B cell (primary cell): ENCODE measurements at regions not wholly inside any gene's neighbourhood (a gene's known extent, or its start where the extent isn't known, plus 50 kb on each side); places are given as distances from the start of the nearest gene placed in this dataset.
A peak's percentile ranks its signal among the peaks of the same experiment; 100 is the strongest.

Experiments used
- ATAC-seq: fragments of 200-7000 bp; cut with Tn5 transposase; one replicate; pipeline ENCODE4 v1.10.0; 2021; ENCODE audit warnings: low read depth, mild to moderate bottlenecking, moderate number of reproducible peaks, moderate library complexity
- CTCF ChIA-PET: fragments of 350-600 bp; sonication (Branson Sonifier 250); formaldehyde crosslinking; loops from one replicate; lab custom pipeline; 2021; ENCODE audit warnings: antibody characterized with exemption, inconsistent platforms; lab: Charles Lee
- POLR2A ChIA-PET: fragments of 350-600 bp; sonication (Branson Sonifier 250); formaldehyde crosslinking; loops from one replicate; lab custom pipeline; 2021; ENCODE audit warnings: antibody characterized with exemption; lab: Charles Lee
- DNase-seq: peaks from one replicate; pipeline ENCODE4 v3.0.0; 2013
- H2AFZ ChIP-seq: 2 replicates; pipeline ENCODE4 v1.6.1; 2012; ENCODE audit warnings: mild to moderate bottlenecking, low read depth, low read length; ENCODE audit not compliant: insufficient read depth, poor library complexity, severe bottlenecking
- H3K27ac ChIP-seq, 2 donors: 1 replicate in 1 of 2; 2 replicates in 1 of 2; pipeline ENCODE4 v1.5.1; 2012 to 2013; ENCODE audit warnings: low read length in 2 of 2, mild to moderate bottlenecking in 2 of 2, moderate library complexity in 1 of 2
- H3K27me3 ChIP-seq, 4 experiments: fragments of 200-600 bp in 1 of 4; sonication (generic) in 1 of 4; replicated peaks in 1 of 4; 1 replicate in 2 of 4; 2 replicates in 2 of 4; pipeline versions ENCODE4 v1.6.1 to v1.7.0; 2013 to 2016; ENCODE audit warnings: low read length in 3 of 4, mild to moderate bottlenecking in 2 of 4, mixed read lengths in 1 of 4, moderate library complexity in 1 of 4; ENCODE audit not compliant: insufficient read depth in 4 of 4, control insufficient read depth in 3 of 4; ENCODE audit errors: control extremely low read depth in 1 of 4
- H3K36me3 ChIP-seq, 2 experiments: replicated peaks in 1 of 2; 1 replicate in 1 of 2; 2 replicates in 1 of 2; pipeline versions ENCODE4 v1.6.1 to v1.7.1; 2013; ENCODE audit warnings: low read length in 1 of 2; ENCODE audit not compliant: insufficient read depth in 2 of 2, control insufficient read depth in 1 of 2; ENCODE audit errors: control extremely low read depth in 1 of 2, extremely low read depth in 1 of 2
- H3K4me1 ChIP-seq, 2 donors: fragments of 200-600 bp in 1 of 2; sonication (generic) in 1 of 2; 1 replicate in 1 of 2; 2 replicates in 1 of 2; pipeline versions ENCODE4 v1.5.1 to v1.6.1; 2013 to 2017; ENCODE audit warnings: low read length in 2 of 2; ENCODE audit not compliant: control insufficient read depth in 2 of 2, insufficient read depth in 2 of 2
- H3K4me2 ChIP-seq: replicated peaks from 2 replicates; pipeline ENCODE3; 2012; ENCODE audit warnings: mild to moderate bottlenecking, low read depth, low read length; ENCODE audit not compliant: poor library complexity, severe bottlenecking
- H3K4me3 ChIP-seq, 5 experiments: fragments of 200-600 bp in 1 of 5; sonication (generic) in 1 of 5; 1 replicate in 3 of 5; 2 replicates in 2 of 5; pipeline versions ENCODE4 v1.5.1 to v1.7.0; 2011 to 2016; ENCODE audit warnings: low read length in 4 of 5, mild to moderate bottlenecking in 4 of 5, low read depth in 2 of 5, control low read depth in 1 of 5, moderate library complexity in 1 of 5; ENCODE audit not compliant: insufficient read depth in 1 of 5; ENCODE audit errors: control extremely low read depth in 1 of 5, extremely low read depth in 1 of 5
- H3K79me2 ChIP-seq: fragments of 200-600 bp; sonication (generic); one replicate; pipeline ENCODE4 v1.6.0; 2016; ENCODE audit warnings: low read length; ENCODE audit not compliant: control insufficient read depth, insufficient read depth
- H3K9ac ChIP-seq: fragments of 200-600 bp; sonication (generic); 2 replicates; pipeline ENCODE4 v1.6.1; 2017; ENCODE audit warnings: mild to moderate bottlenecking, low read length, moderate library complexity
- H3K9me3 ChIP-seq, 3 donors: one replicate each; pipeline versions ENCODE4 v1.6.1 to v1.7.1; 2013; ENCODE audit warnings: low read length in 2 of 3; ENCODE audit not compliant: control insufficient read depth in 2 of 3, insufficient read depth in 1 of 3; ENCODE audit errors: control extremely low read depth in 1 of 3
- H4K20me1 ChIP-seq: 2 replicates; pipeline ENCODE4 v1.6.0; 2012; ENCODE audit warnings: mild to moderate bottlenecking, low read length; ENCODE audit not compliant: insufficient read depth, control insufficient read depth, poor library complexity, severe bottlenecking
- H3K27ac Mint-ChIP-seq: one replicate; pipeline ENCODE4 v1.8.0; 2021; ENCODE audit warnings: mixed read lengths
- H3K27me3 Mint-ChIP-seq: one replicate; pipeline ENCODE4 v1.8.0; 2021; ENCODE audit warnings: mixed read lengths
- H3K4me1 Mint-ChIP-seq: one replicate; pipeline ENCODE4 v1.8.0; 2021; ENCODE audit warnings: mixed read lengths
- H3K4me3 Mint-ChIP-seq: one replicate; pipeline ENCODE4 v1.8.0; 2021; ENCODE audit warnings: mixed read lengths
- H3K9me3 Mint-ChIP-seq: one replicate; pipeline ENCODE4 v1.8.0; 2022; ENCODE audit warnings: mixed read lengths; ENCODE audit not compliant: insufficient read depth
- CTCF ChIP-seq: fragments of 200-600 bp; IDR thresholded peaks from one replicate; pipeline ENCODE4 v1.8.0; 2022; ENCODE audit warnings: antibody characterized with exemption, mild to moderate bottlenecking
- EZH2 ChIP-seq: IDR thresholded peaks from 2 replicates; pipeline ENCODE4 v1.6.1; 2012; ENCODE audit warnings: borderline replicate concordance, low read depth, mild to moderate bottlenecking, moderate library complexity, low read length; ENCODE audit not compliant: insufficient read depth, poor library complexity, severe bottlenecking
- WGBS: methylation state at CpG from one replicate; pipeline ENCODE4 v1.1.5; 2013; ENCODE audit warnings: missing lambda C conversion rate; ENCODE audit not compliant: insufficient coverage; 5-methylcytosine and 5-hydroxymethylcytosine counted together
- intact Hi-C: fragments of 100-400 bp; cut with micrococcal nuclease; formaldehyde crosslinking; loops from one replicate; pipeline ENCODE4 v1.10.0; 2022

- intact Hi-C loops, result no loop called here
- peaks cover 95% of the 10 kb centered on the region for H3K4me1 Mint-ChIP-seq
- DNase-seq (no peak), ATAC-seq (no peak)
- peaks cover 5 to 47% of the 10 kb centered on the region in 2 experiments for H3K36me3 ChIP-seq
- H3K9me3 ChIP-seq, result no peaks in the 10 kb centered on the region
- H3K4me3 Mint-ChIP-seq, result peak overlapping the region; percentile 73
- no peaks in the 10 kb centered on the region for H3K27me3 Mint-ChIP-seq
- H3K9ac ChIP-seq, result no peak overlapping the region
- ChIA-PET CTCF (interaction anchor here (3.1 kb wide), 1 partner anchor 70 kb away, joined by 22 read pairs; no protein-coding TSS in a partner anchor), POLR2A (interaction anchor here (3.5 kb wide), 1 partner anchor 26 kb away, joined by 17 read pairs; no protein-coding TSS in a partner anchor)
- peak overlapping the region; percentile 75 for H3K4me2 ChIP-seq
- peaks cover 93 to 98% of the 10 kb centered on the region in 2 donors for H3K4me1 ChIP-seq
- peaks cover 96% of the 10 kb centered on the region for H3K79me2 ChIP-seq
- no peaks in the 10 kb centered on the region for H3K27me3 ChIP-seq
- no peak overlapping the region for H2AFZ ChIP-seq
- no peak overlapping the region for H3K4me3 ChIP-seq
- TF ChIP-seq CTCF (no peak), EZH2 (no peak)
- H3K27ac Mint-ChIP-seq, result peak overlapping the region; percentile 75
- no peaks in the 10 kb centered on the region for H3K9me3 Mint-ChIP-seq
- peak overlapping the region in 1 of 2 donors; percentile 89 for H3K27ac ChIP-seq
- H4K20me1 ChIP-seq, result peaks cover 72% of the 10 kb centered on the region
- WGBS, result 100% methylated on average over 3 of the region's 3 CpGs
These were observed 329.6 kb downstream of the SEC14L1 start for GRCh38 chr17:77470330-77470786.
